ENCODE measurements at regions not wholly inside any gene's neighbourhood (a gene's known extent, or its start where the extent isn't known, plus 50 kb on each side); places are given as distances from the start of the nearest gene placed in this dataset.

- TF ChIP-seq POLR2A (IDR thresholded peaks at IDR 0.05), result no peak
- no peak for TF ChIP-seq CTCF (IDR thresholded peaks at IDR 0.05)
Observed at GRCh38 chr6:88459643-88460042, 293.5 kb upstream of the CNR1 start.
